H1 (cell line): ENCODE measurements at regions not wholly inside any gene's neighbourhood (a gene's known extent, or its start where the extent isn't known, plus 50 kb on each side); places are given as distances from the start of the nearest gene placed in this dataset.

Experiments
- CTCF ChIA-PET: fragments of 300-600 bp; sonication (Branson Sonifier 250); formaldehyde crosslinking; loops from one replicate; lab custom pipeline; 2021; ENCODE audit not compliant: partially characterized antibody; lab: Charles Lee
- POLR2A ChIA-PET: fragments of 300-600 bp; sonication (Branson Sonifier 250); formaldehyde crosslinking; loops from one replicate; lab custom pipeline; 2021; ENCODE audit warnings: inconsistent platforms; ENCODE audit not compliant: partially characterized antibody; lab: Charles Lee
- DNase-seq, 2 experiments: peaks; one replicate each; pipeline versions ENCODE4 v3.0.0 to v3.0.0-alpha.2; 2010 to 2022; ENCODE audit warnings: low spot score in 2 of 2, low read depth in 1 of 2, mixed read lengths in 1 of 2
- FAIRE-seq: peaks from 2 replicates; lab custom pipeline; 2011; peaks lifted over from hg19 to GRCh38; lab: Jason Lieb, UNC
- H2AFZ ChIP-seq: 2 replicates; pipeline ENCODE4 v1.8.1; 2012; ENCODE audit warnings: low read length, inconsistent platforms
- H2AK5ac ChIP-seq: 2 replicates; pipeline ENCODE4 v1.6.1; 2013; ENCODE audit warnings: low read depth, low read length
- H2BK120ac ChIP-seq: replicated peaks from 2 replicates; pipeline ENCODE3; 2013; ENCODE audit warnings: low read depth, low read length, inconsistent platforms
- H2BK12ac ChIP-seq: 2 replicates; pipeline ENCODE4 v1.6.1; 2013; ENCODE audit warnings: low read depth, low read length
- H2BK15ac ChIP-seq: 2 replicates; pipeline ENCODE4 v1.6.1; 2013; ENCODE audit warnings: low read length
- H2BK20ac ChIP-seq: 2 replicates; pipeline ENCODE4 v1.6.1; 2013; ENCODE audit warnings: low read length
- H2BK5ac ChIP-seq: 2 replicates; pipeline ENCODE4 v1.6.1; 2013; ENCODE audit warnings: low read depth, low read length
- H3K14ac ChIP-seq: 2 replicates; pipeline ENCODE4 v1.6.1; 2013; ENCODE audit warnings: inconsistent platforms; ENCODE audit not compliant: insufficient read length
- H3K18ac ChIP-seq: 2 replicates; pipeline ENCODE4 v1.6.1; 2013; ENCODE audit warnings: low read length; ENCODE audit errors: extremely low read depth
- H3K23ac ChIP-seq: 2 replicates; pipeline ENCODE4 v1.6.1; 2013; ENCODE audit warnings: inconsistent platforms; ENCODE audit not compliant: insufficient read length
- H3K23me2 ChIP-seq: 2 replicates; pipeline ENCODE4 v1.6.1; 2013; ENCODE audit warnings: low read depth, low read length
- H3K27ac ChIP-seq: 2 replicates; pipeline ENCODE4 v1.6.1; 2011; ENCODE audit warnings: low read depth, low read length, inconsistent platforms
- H3K27me3 ChIP-seq, 4 experiments: replicated peaks in 1 of 4; 1 replicate in 1 of 4; 2 replicates in 3 of 4; pipeline versions ENCODE4 v1.6.1 to v1.8.1; 2011 to 2013; ENCODE audit warnings: low read length in 3 of 4, mild to moderate bottlenecking in 3 of 4, inconsistent platforms in 2 of 4, mixed read lengths in 2 of 4, moderate library complexity in 1 of 4; ENCODE audit not compliant: control insufficient read depth in 3 of 4, insufficient read depth in 3 of 4; ENCODE audit errors: extremely low read depth in 1 of 4
- H3K36me3 ChIP-seq, 4 experiments: 2 replicates each; pipeline versions ENCODE4 v1.6.1 to v1.8.1; 2011 to 2013; ENCODE audit warnings: mild to moderate bottlenecking in 4 of 4, low read length in 3 of 4, moderate library complexity in 2 of 4, control low read depth in 1 of 4, inconsistent platforms in 1 of 4; ENCODE audit not compliant: insufficient read depth in 4 of 4, control insufficient read depth in 2 of 4
- H3K4ac ChIP-seq: replicated peaks from 2 replicates; pipeline ENCODE3; 2013; ENCODE audit warnings: low read length, low read depth, mixed read lengths, inconsistent platforms; ENCODE audit not compliant: insufficient read length
- H3K4me1 ChIP-seq, 4 experiments: replicated peaks in 1 of 4; 1 replicate in 1 of 4; 2 replicates in 3 of 4; pipeline versions ENCODE4 v1.6.1 to v1.8.1; 2011 to 2013; ENCODE audit warnings: low read length in 3 of 4, inconsistent platforms in 2 of 4, mixed read lengths in 1 of 4; ENCODE audit not compliant: insufficient read depth in 4 of 4, control insufficient read depth in 3 of 4
- H3K4me2 ChIP-seq, 2 experiments: 2 replicates each; pipeline versions ENCODE4 v1.6.1 to v1.8.1; 2011 to 2013; ENCODE audit warnings: low read depth in 2 of 2, low read length in 2 of 2, control low read depth in 1 of 2, inconsistent platforms in 1 of 2, mild to moderate bottlenecking in 1 of 2; ENCODE audit not compliant: insufficient read depth in 1 of 2
- H3K4me3 ChIP-seq, 4 experiments: fragments of 200-600, 300-600 bp in 1 of 4; sonication (generic), shearing (Covaris generic), sonication (Bioruptor Twin) in 1 of 4; 2 replicates each; pipeline versions ENCODE4 v1.5.1 to v1.8.1; 2011 to 2016; ENCODE audit warnings: low read length in 4 of 4, low read depth in 3 of 4, control low read depth in 2 of 4, inconsistent platforms in 2 of 4, mild to moderate bottlenecking in 2 of 4, mixed read lengths in 1 of 4, moderate library complexity in 1 of 4; ENCODE audit not compliant: insufficient read depth in 2 of 4; ENCODE audit errors: extremely low read depth in 1 of 4
- H3K56ac ChIP-seq: replicated peaks from 2 replicates; pipeline ENCODE3; 2013; ENCODE audit warnings: low read depth, mild to moderate bottlenecking, mixed read lengths, low read length, inconsistent platforms; ENCODE audit not compliant: insufficient read length
- H3K79me1 ChIP-seq: 2 replicates; pipeline ENCODE4 v1.6.1; 2013; ENCODE audit warnings: low read depth, low read length, control low read depth
- H3K79me2 ChIP-seq, 2 experiments: 2 replicates each; pipeline versions ENCODE4 v1.6.1 to v1.8.1; 2012 to 2013; ENCODE audit warnings: low read length in 2 of 2, mild to moderate bottlenecking in 2 of 2, inconsistent platforms in 1 of 2; ENCODE audit not compliant: insufficient read depth in 2 of 2, control insufficient read depth in 1 of 2
- H3K9ac ChIP-seq, 4 experiments: replicated peaks in 1 of 4; 1 replicate in 1 of 4; 2 replicates in 3 of 4; pipeline versions ENCODE4 v1.6.1 to v1.8.1; 2011 to 2013; ENCODE audit warnings: low read depth in 3 of 4, low read length in 3 of 4, control low read depth in 2 of 4, mild to moderate bottlenecking in 2 of 4, moderate library complexity in 2 of 4, inconsistent platforms in 1 of 4; ENCODE audit errors: extremely low read depth in 1 of 4
- H3K9me3 ChIP-seq, 2 experiments: 2 replicates each; pipeline versions ENCODE4 v1.6.1 to v1.8.1; 2012 to 2013; ENCODE audit warnings: mild to moderate bottlenecking in 2 of 2, moderate library complexity in 2 of 2, control low read depth in 1 of 2, inconsistent platforms in 1 of 2, low read depth in 1 of 2, low read length in 1 of 2, mixed read lengths in 1 of 2; ENCODE audit not compliant: insufficient read depth in 2 of 2
- H4K20me1 ChIP-seq, 2 experiments: replicated peaks in 1 of 2; 2 replicates each; pipeline versions ENCODE3 to v1.8.1; 2011 to 2013; ENCODE audit warnings: inconsistent platforms in 2 of 2, low read length in 2 of 2, mild to moderate bottlenecking in 1 of 2; ENCODE audit not compliant: insufficient read depth in 2 of 2, control insufficient read depth in 1 of 2
- H4K5ac ChIP-seq: 2 replicates; pipeline ENCODE4 v1.6.1; 2013; ENCODE audit warnings: low read length, low read depth, mixed read lengths, inconsistent platforms; ENCODE audit not compliant: insufficient read length
- H4K8ac ChIP-seq: 2 replicates; pipeline ENCODE4 v1.8.0; 2013; ENCODE audit warnings: mild to moderate bottlenecking, moderate library complexity, low read length, inconsistent platforms; ENCODE audit not compliant: insufficient read depth; ENCODE audit errors: extremely low read depth
- H4K91ac ChIP-seq: replicated peaks from 2 replicates; pipeline ENCODE3; 2013; ENCODE audit warnings: low read length, mixed read lengths, inconsistent platforms; ENCODE audit not compliant: insufficient read length
- EP300 ChIP-seq, 2 experiments: IDR thresholded peaks; 1 replicate in 1 of 2; 2 replicates in 1 of 2; pipeline ENCODE4 v1.6.1; 2011 to 2012; ENCODE audit warnings: low read depth in 2 of 2, low read length in 2 of 2, mild to moderate bottlenecking in 2 of 2, borderline replicate concordance in 1 of 2, inconsistent platforms in 1 of 2, moderate library complexity in 1 of 2
- HDAC2 ChIP-seq, 2 experiments: fragments of 300-600 bp in 1 of 2; sonication (generic) in 1 of 2; IDR thresholded peaks; 2 replicates each; pipeline ENCODE4 v1.6.1; 2011 to 2012; ENCODE audit warnings: low read depth in 2 of 2, low read length in 2 of 2, mild to moderate bottlenecking in 2 of 2, moderate library complexity in 2 of 2, borderline replicate concordance in 1 of 2, inconsistent platforms in 1 of 2
- KDM5A ChIP-seq: fragments of 200-600 bp; IDR thresholded peaks from 2 replicates; pipeline ENCODE4 v1.7.1; 2012; ENCODE audit warnings: mild to moderate bottlenecking, low read length, inconsistent platforms, mixed read lengths
- SP1 ChIP-seq: IDR thresholded peaks from 2 replicates; pipeline ENCODE4 v1.6.1; 2011; ENCODE audit warnings: low read depth, low read length
- SP4 ChIP-seq: IDR thresholded peaks from 2 replicates; pipeline ENCODE4 v1.6.1; 2012; ENCODE audit warnings: low read length, inconsistent platforms
- WGBS, 2 experiments: shearing (Covaris generic) in 1 of 2; methylation state at CpG; one replicate each; pipeline versions ENCODE4 v1.1.6 to v1.1.7; 2013 to 2015; ENCODE audit warnings: low lambda C conversion rate in 2 of 2, mixed read lengths in 2 of 2, inconsistent platforms in 1 of 2, low coverage in 1 of 2, missing lambda C conversion rate in 1 of 2; ENCODE audit not compliant: insufficient replicate concordance in 2 of 2, insufficient coverage in 1 of 2, insufficient read length in 1 of 2; ENCODE audit errors: extremely low coverage in 1 of 2, missing lambda C conversion rate in 1 of 2; 5-methylcytosine and 5-hydroxymethylcytosine counted together

DNA sequence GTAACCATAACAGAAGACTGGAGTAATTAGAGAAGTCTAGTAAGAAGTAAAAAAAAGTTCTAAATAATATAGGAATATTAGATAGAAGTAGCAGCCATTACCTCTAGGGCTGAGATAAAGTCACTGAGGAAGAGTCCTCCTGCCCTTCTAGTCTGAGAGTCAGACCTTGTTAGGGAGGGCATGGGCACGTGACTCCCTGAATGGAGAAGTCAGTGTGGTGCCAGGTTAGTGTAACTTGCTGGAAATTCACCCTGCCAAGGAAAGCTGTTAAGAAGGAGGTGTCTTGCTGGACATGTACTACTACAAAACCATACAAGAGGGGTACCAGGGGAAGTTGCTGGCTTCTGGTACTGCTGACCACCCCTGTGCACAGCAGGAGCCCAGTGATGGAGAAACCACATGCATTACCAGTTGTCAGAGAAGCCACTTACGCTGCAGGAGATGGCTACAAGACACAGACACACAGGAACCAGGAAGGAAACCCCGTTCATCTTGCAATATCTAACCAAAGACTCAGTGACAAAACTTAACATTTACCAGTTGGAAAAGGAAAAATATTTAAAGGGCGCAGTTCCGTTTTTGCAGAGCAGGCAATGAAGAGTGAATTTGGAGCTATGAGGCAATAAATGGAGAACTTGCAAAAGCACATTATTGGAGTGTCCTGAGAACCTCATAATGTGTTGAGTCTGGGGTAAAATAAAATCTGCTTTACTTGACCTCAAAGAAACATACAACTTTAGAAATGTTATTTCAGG lies 77.2 kb upstream of the TLK1 start:
- Histone ChIP-seq H3K36me3 (no peaks in the 10 kb centered on the region), H3K56ac (no peak overlapping the region), H3K79me1 (no peaks in the 10 kb centered on the region), H3K4me2 (no peak overlapping the region), H3K14ac (no peak overlapping the region), H3K9ac (no peak overlapping the region), H2BK15ac (no peak overlapping the region), H2BK5ac (no peak overlapping the region), H3K4me1 (no peaks in the 10 kb centered on the region), H3K27ac (no peak overlapping the region), H3K23me2 (no peaks in the 10 kb centered on the region), H3K79me2 (no peaks in the 10 kb centered on the region), H4K5ac (no peak overlapping the region), H4K8ac (no peak overlapping the region; the same call in 1 of the 2 replicates), H3K18ac (no peak overlapping the region), H3K23ac (no peak overlapping the region), H3K27me3 (no peaks in the 10 kb centered on the region), H2AFZ (no peak overlapping the region), H2AK5ac (0 out of 2 replicates have a peak overlapping the region, but pooled peaks have one; percentile 9), H4K20me1 (no peaks in the 10 kb centered on the region), H3K9me3 (no peaks in the 10 kb centered on the region), H4K91ac (peak overlapping the region; percentile 34), H3K4ac (peak overlapping the region; percentile 29), H2BK20ac (no peak overlapping the region), H2BK12ac (0 out of 2 replicates have a peak overlapping the region, but pooled peaks have one; percentile 22), H2BK120ac (no peak overlapping the region), H3K4me3 (no peak overlapping the region)
- WGBS, 2 experiments, result 91% methylated on average over 5 of the region's 5 CpGs; no CpG with 5 or more reads in 1 of the 2 experiments
- CTCF ChIA-PET, result interaction anchor here (0.6 kb wide), 1 partner anchor 16 kb away, joined by 3 read pairs; no protein-coding TSS in a partner anchor
- no peak for DNase-seq
- POLR2A ChIA-PET, result no interaction called here
- no peak for FAIRE-seq
- TF ChIP-seq KDM5A (no peak), SP4 (no peak), HDAC2 (IDR thresholded peaks at IDR 0.05; ENCODE audit: borderline replicate concordance in 1 of 2, low read depth in 2 of 2, low read length in 2 of 2) (no peak), SP1 (no peak), EP300 (IDR thresholded peaks at IDR 0.05; ENCODE audit: borderline replicate concordance in 1 of 2, low read depth in 2 of 2, low read length in 2 of 2) (no peak)
